IMR-90 (cell line): ENCODE measurements at regions not wholly inside any gene's neighbourhood (a gene's known extent, or its start where the extent isn't known, plus 50 kb on each side); places are given as distances from the start of the nearest gene placed in this dataset.

Experiments used
- ATAC-seq: fragments of 200-7000 bp; cut with Tn5 transposase; 2 replicates; pipeline ENCODE4 v1.9.1; 2020; ENCODE audit warnings: low read depth, mild to moderate bottlenecking, moderate library complexity
- BruUV-seq: library from RNA; stranded (reverse); fragments of 400-500 nt; replicated peaks from 2 replicates; lab custom pipeline; 2021; lab: Mats Ljungman, UMichigan
- CTCF ChIA-PET: fragments of 300-600 bp; formaldehyde crosslinking; extraction: SDS; loops from one replicate; lab custom pipeline; 2021; ENCODE audit warnings: antibody characterized with exemption; lab: Yijun Ruan, JAX
- POLR2A ChIA-PET: fragments of 300-600 bp; sonication (Branson Sonifier 250); formaldehyde crosslinking; loops from one replicate; lab custom pipeline; 2022; ENCODE audit warnings: antibody characterized with exemption; ENCODE audit not compliant: unreplicated experiment; lab: Charles Lee
- DNase-seq: peaks from one replicate; pipeline ENCODE4 v3.0.0; 2013
- H2AFZ ChIP-seq: replicated peaks from 2 replicates; pipeline ENCODE3; 2013; ENCODE audit warnings: low read length, mild to moderate bottlenecking; ENCODE audit not compliant: poor library complexity
- H2AK5ac ChIP-seq: 2 replicates; pipeline ENCODE4 v1.6.1; 2013; ENCODE audit warnings: low read depth, low read length, inconsistent platforms
- H2AK9ac ChIP-seq: replicated peaks from 2 replicates; pipeline ENCODE3; 2013; ENCODE audit warnings: mild to moderate bottlenecking, low read depth, low read length, moderate library complexity; ENCODE audit not compliant: poor library complexity
- H2BK120ac ChIP-seq: 2 replicates; pipeline ENCODE4 v1.6.1; 2013; ENCODE audit warnings: low read depth, low read length, inconsistent platforms
- H2BK15ac ChIP-seq: 3 replicates; pipeline ENCODE4 v1.6.1; 2013; ENCODE audit warnings: low read depth, low read length, inconsistent platforms
- H2BK20ac ChIP-seq: 2 replicates; pipeline ENCODE4 v1.6.1; 2013; ENCODE audit warnings: low read depth, mild to moderate bottlenecking, inconsistent platforms, low read length, moderate library complexity
- H2BK5ac ChIP-seq: 2 replicates; pipeline ENCODE4 v1.6.1; 2013; ENCODE audit warnings: mild to moderate bottlenecking, low read depth, low read length, inconsistent platforms; ENCODE audit not compliant: poor library complexity, severe bottlenecking
- H3K14ac ChIP-seq: replicated peaks from 2 replicates; pipeline ENCODE4 v1.6.1; 2013; ENCODE audit warnings: low read depth, low read length, inconsistent platforms
- H3K18ac ChIP-seq: 2 replicates; pipeline ENCODE4 v1.6.1; 2013; ENCODE audit warnings: low read depth, low read length, control low read depth
- H3K23ac ChIP-seq: 2 replicates; pipeline ENCODE4 v1.6.1; 2013; ENCODE audit warnings: low read depth, low read length, inconsistent platforms
- H3K27ac ChIP-seq: 2 replicates; pipeline ENCODE4 v1.5.1; 2013; ENCODE audit warnings: mild to moderate bottlenecking, control low read depth, low read length; ENCODE audit not compliant: insufficient read depth
- H3K27me3 ChIP-seq: 2 replicates; pipeline ENCODE4 v1.6.1; 2013; ENCODE audit warnings: low read length; ENCODE audit not compliant: control insufficient read depth, insufficient read depth
- H3K36me3 ChIP-seq: 2 replicates; pipeline ENCODE4 v1.6.1; 2013; ENCODE audit warnings: low read length, mixed read lengths; ENCODE audit not compliant: control insufficient read depth, insufficient read depth
- H3K4ac ChIP-seq: 2 replicates; pipeline ENCODE4 v1.6.1; 2013; ENCODE audit warnings: low read depth, low read length, inconsistent platforms
- H3K4me1 ChIP-seq: 2 replicates; pipeline ENCODE4 v1.6.1; 2013; ENCODE audit warnings: low read length, mixed read lengths; ENCODE audit not compliant: control insufficient read depth, insufficient read depth
- H3K4me2 ChIP-seq: 2 replicates; pipeline ENCODE4 v1.6.1; 2013; ENCODE audit warnings: low read depth, mild to moderate bottlenecking, control low read depth, low read length, moderate library complexity
- H3K4me3 ChIP-seq: 2 replicates; pipeline ENCODE4 v1.5.1; 2013; ENCODE audit warnings: low read depth, mild to moderate bottlenecking, control low read depth, low read length, moderate library complexity; ENCODE audit not compliant: insufficient read depth
- H3K56ac ChIP-seq: 2 replicates; pipeline ENCODE4 v1.6.1; 2013; ENCODE audit warnings: low read length, inconsistent platforms; ENCODE audit not compliant: insufficient read depth; ENCODE audit errors: extremely low read depth
- H3K79me1 ChIP-seq, 2 experiments: 2 replicates each; pipeline ENCODE4 v1.6.1; 2013; ENCODE audit warnings: low read length in 2 of 2, inconsistent platforms in 1 of 2, low read depth in 1 of 2
- H3K9ac ChIP-seq: 2 replicates; pipeline ENCODE4 v1.6.1; 2013; ENCODE audit warnings: low read depth, low read length, control low read depth
- H3K9me1 ChIP-seq: 2 replicates; pipeline ENCODE4 v1.6.1; 2013; ENCODE audit warnings: low read length, inconsistent platforms; ENCODE audit not compliant: insufficient read depth
- H3K9me3 ChIP-seq: 2 replicates; pipeline ENCODE4 v1.6.1; 2013; ENCODE audit warnings: low read length; ENCODE audit not compliant: control insufficient read depth, insufficient read depth
- H4K20me1 ChIP-seq: 2 replicates; pipeline ENCODE4 v1.6.1; 2013; ENCODE audit warnings: low read length, inconsistent platforms; ENCODE audit not compliant: insufficient read depth
- H4K5ac ChIP-seq: 2 replicates; pipeline ENCODE4 v1.6.1; 2013; ENCODE audit warnings: mild to moderate bottlenecking, low read depth, low read length, control low read depth
- H4K8ac ChIP-seq, 2 experiments: 2 replicates each; pipeline ENCODE4 v1.6.1; 2013; ENCODE audit warnings: low read depth in 2 of 2, low read length in 2 of 2, control low read depth in 1 of 2, inconsistent platforms in 1 of 2
- H4K91ac ChIP-seq: 2 replicates; pipeline ENCODE4 v1.6.1; 2013; ENCODE audit warnings: low read depth, low read length, inconsistent platforms; ENCODE audit not compliant: insufficient read depth
- BHLHE40 ChIP-seq: fragments of 150-350 bp; IDR thresholded peaks from 2 replicates; pipeline ENCODE4 v1.6.1; 2016; ENCODE audit warnings: mild to moderate bottlenecking, low read depth, low read length
- CEBPB ChIP-seq: IDR thresholded peaks from 2 replicates; pipeline ENCODE4 v1.6.1; 2012; ENCODE audit warnings: low read depth, low read length, improper control_type of control experiment
- CHD1 ChIP-seq: IDR thresholded peaks from 2 replicates; pipeline ENCODE4 v1.6.1; 2012; ENCODE audit warnings: low read depth, low read length, improper control_type of control experiment
- FOS ChIP-seq: fragments of 150-350 bp; IDR thresholded peaks from 2 replicates; pipeline ENCODE4 v1.6.1; 2016; ENCODE audit warnings: low read depth, low read length
- MAFK ChIP-seq: IDR thresholded peaks from 2 replicates; pipeline ENCODE4 v1.6.1; 2012; ENCODE audit warnings: low read depth, low read length, improper control_type of control experiment
- MAZ ChIP-seq: IDR thresholded peaks from 2 replicates; pipeline ENCODE4 v1.6.1; 2012; ENCODE audit warnings: low read depth, mild to moderate bottlenecking, low read length, improper control_type of control experiment, moderate library complexity, borderline replicate concordance
- MXI1 ChIP-seq: IDR thresholded peaks from 2 replicates; pipeline ENCODE4 v1.6.1; 2012; ENCODE audit warnings: low read depth, mild to moderate bottlenecking, low read length, moderate library complexity, borderline replicate concordance
- NFE2L2 ChIP-seq: fragments of 150-350 bp; IDR thresholded peaks from 2 replicates; pipeline ENCODE4 v1.6.1; 2016; ENCODE audit warnings: low read depth, mild to moderate bottlenecking, low read length
- POLR2A ChIP-seq: IDR thresholded peaks from 2 replicates; pipeline ENCODE4 v1.6.1; 2012; ENCODE audit warnings: mild to moderate bottlenecking, low read depth, low read length
- RAD21 ChIP-seq: IDR thresholded peaks from 2 replicates; pipeline ENCODE4 v1.6.1; 2012; ENCODE audit warnings: low read length, improper control_type of control experiment
- RFX5 ChIP-seq: IDR thresholded peaks from 2 replicates; pipeline ENCODE4 v1.8.0; 2012; ENCODE audit warnings: low read depth, mild to moderate bottlenecking, low read length, moderate library complexity
- SMC3 ChIP-seq: fragments of 150-350 bp; IDR thresholded peaks from 2 replicates; pipeline ENCODE4 v1.6.1; 2016; ENCODE audit warnings: low read depth, mild to moderate bottlenecking, antibody characterized with exemption, low read length, moderate library complexity
- WGBS, 2 experiments: methylation state at CpG; one replicate each; pipeline versions ENCODE4 v1.1.5 to v1.1.7; 2013; ENCODE audit warnings: missing lambda C conversion rate in 2 of 2; ENCODE audit not compliant: insufficient read length in 1 of 2; ENCODE audit errors: extremely low coverage in 2 of 2; 5-methylcytosine and 5-hydroxymethylcytosine counted together
- dilution Hi-C: fragments of 300-500 bp; cut with HindIII; formaldehyde crosslinking; loops from one replicate; pipeline ENCODE4 v1.14.3; 2018; ENCODE audit warnings: low sequenced_read_pairs; ENCODE audit not compliant: unreplicated experiment
- in situ Hi-C: fragments of 300-500 bp; cut with MboI; formaldehyde crosslinking; loops from 3 replicates; pipeline ENCODE4 v1.14.3; 2019; ENCODE audit warnings: low sequenced_read_pairs, inconsistent platforms, mixed read lengths
- intact Hi-C: fragments of 100-400 bp; cut with micrococcal nuclease; formaldehyde crosslinking; loops from 2 replicates; pipeline ENCODE4 v1.10.0; 2022
- TF ChIP-seq, protein P1 (sequence below): fragments of 150-350 bp; IDR thresholded peaks from 2 replicates; pipeline ENCODE4 v1.6.1; 2016; ENCODE audit warnings: low read depth, mild to moderate bottlenecking, low read length, moderate library complexity, borderline replicate concordance
- TF ChIP-seq, protein P2 (sequence below): fragments of 150-350 bp; IDR thresholded peaks from 2 replicates; pipeline ENCODE4 v1.6.1; 2017; ENCODE audit warnings: mild to moderate bottlenecking, antibody characterized with exemption, low read length, low read depth

DNA sequence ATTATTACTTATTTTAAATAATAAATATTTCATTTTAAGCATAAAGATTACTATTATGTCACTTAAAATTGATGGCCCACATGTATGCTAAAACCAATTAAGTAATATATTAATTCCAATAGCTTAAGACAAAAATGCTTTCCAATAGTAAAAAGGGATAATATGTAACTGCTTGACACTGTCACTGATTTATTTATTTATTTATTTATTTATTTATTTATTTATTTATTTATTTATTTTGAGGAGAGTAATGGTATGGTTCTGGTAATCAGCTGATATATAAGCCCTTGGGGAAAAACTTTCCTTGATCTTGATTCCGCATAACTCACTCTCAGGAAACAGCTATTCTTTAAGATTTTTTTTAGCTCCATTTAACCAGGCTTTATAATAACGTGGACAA lies 903.0 kb upstream of the ATXN8OS start:
- no CpG with 5 or more reads among the region's 2 CpGs for WGBS, 2 experiments
- Histone ChIP-seq H4K8ac (no peak overlapping the region), H3K9me3 (peaks cover 2% of the 10 kb centered on the region; the same call in 1 of the 2 replicates), H3K23ac (no peak overlapping the region), H2BK15ac (no peak overlapping the region), H4K91ac (no peak overlapping the region), H3K56ac (no peak overlapping the region), H4K20me1 (no peaks in the 10 kb centered on the region), H3K27me3 (no peaks in the 10 kb centered on the region), H3K27ac (no peak overlapping the region), H2AK5ac (no peak overlapping the region), H3K4me3 (no peak overlapping the region), H2BK120ac (no peak overlapping the region), H3K18ac (no peak overlapping the region), H3K36me3 (no peaks in the 10 kb centered on the region), H4K5ac (no peak overlapping the region), H2BK20ac (no peak overlapping the region), H3K79me1 (no peaks in the 10 kb centered on the region), H2BK5ac (no peak overlapping the region), H3K4me2 (no peak overlapping the region), H3K14ac (no peak overlapping the region), H2AK9ac (no peak overlapping the region), H3K9ac (no peak overlapping the region), H3K4me1 (no peaks in the 10 kb centered on the region), H3K9me1 (no peaks in the 10 kb centered on the region), H2AFZ (no peak overlapping the region), H3K4ac (no peak overlapping the region)
- BruUV-seq, result no TSS peak
- ChIA-PET POLR2A (no interaction called here), CTCF (no interaction called here)
- in situ Hi-C loops, result no loop called here
- dilution Hi-C loops, result no loop called here
- TF ChIP-seq BHLHE40 (no peak), NFE2L2 (no peak), MAZ (no peak), RAD21 (no peak), FOS (no peak), MAFK (no peak), SMC3 (no peak), CHD1 (no peak), CEBPB (no peak), MXI1 (no peak), RFX5 (no peak), POLR2A (no peak)
- TF ChIP-seq, protein P1, sequence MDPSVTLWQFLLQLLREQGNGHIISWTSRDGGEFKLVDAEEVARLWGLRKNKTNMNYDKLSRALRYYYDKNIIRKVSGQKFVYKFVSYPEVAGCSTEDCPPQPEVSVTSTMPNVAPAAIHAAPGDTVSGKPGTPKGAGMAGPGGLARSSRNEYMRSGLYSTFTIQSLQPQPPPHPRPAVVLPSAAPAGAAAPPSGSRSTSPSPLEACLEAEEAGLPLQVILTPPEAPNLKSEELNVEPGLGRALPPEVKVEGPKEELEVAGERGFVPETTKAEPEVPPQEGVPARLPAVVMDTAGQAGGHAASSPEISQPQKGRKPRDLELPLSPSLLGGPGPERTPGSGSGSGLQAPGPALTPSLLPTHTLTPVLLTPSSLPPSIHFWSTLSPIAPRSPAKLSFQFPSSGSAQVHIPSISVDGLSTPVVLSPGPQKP, result no peak
- TF ChIP-seq, protein P2, sequence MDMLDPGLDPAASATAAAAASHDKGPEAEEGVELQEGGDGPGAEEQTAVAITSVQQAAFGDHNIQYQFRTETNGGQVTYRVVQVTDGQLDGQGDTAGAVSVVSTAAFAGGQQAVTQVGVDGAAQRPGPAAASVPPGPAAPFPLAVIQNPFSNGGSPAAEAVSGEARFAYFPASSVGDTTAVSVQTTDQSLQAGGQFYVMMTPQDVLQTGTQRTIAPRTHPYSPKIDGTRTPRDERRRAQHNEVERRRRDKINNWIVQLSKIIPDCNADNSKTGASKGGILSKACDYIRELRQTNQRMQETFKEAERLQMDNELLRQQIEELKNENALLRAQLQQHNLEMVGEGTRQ, result no peak
- no peak for DNase-seq
- intact Hi-C loops, result loop anchor here (5.0 kb wide), 1 partner anchor 1332 kb away; no protein-coding TSS in a partner anchor
- no peak for ATAC-seq
